GM18502 (cell line): ENCODE measurements at regions not wholly inside any gene's neighbourhood (a gene's known extent, or its start where the extent isn't known, plus 50 kb on each side); places are given as distances from the start of the nearest gene placed in this dataset.

Experiments used
- ATAC-seq: cut with Tn5 transposase; IDR thresholded peaks from one replicate; pipeline ENCODE4 v1.9.1; 2021; ENCODE audit warnings: mild to moderate bottlenecking; ENCODE audit not compliant: unreplicated experiment, poor library complexity

DNA sequence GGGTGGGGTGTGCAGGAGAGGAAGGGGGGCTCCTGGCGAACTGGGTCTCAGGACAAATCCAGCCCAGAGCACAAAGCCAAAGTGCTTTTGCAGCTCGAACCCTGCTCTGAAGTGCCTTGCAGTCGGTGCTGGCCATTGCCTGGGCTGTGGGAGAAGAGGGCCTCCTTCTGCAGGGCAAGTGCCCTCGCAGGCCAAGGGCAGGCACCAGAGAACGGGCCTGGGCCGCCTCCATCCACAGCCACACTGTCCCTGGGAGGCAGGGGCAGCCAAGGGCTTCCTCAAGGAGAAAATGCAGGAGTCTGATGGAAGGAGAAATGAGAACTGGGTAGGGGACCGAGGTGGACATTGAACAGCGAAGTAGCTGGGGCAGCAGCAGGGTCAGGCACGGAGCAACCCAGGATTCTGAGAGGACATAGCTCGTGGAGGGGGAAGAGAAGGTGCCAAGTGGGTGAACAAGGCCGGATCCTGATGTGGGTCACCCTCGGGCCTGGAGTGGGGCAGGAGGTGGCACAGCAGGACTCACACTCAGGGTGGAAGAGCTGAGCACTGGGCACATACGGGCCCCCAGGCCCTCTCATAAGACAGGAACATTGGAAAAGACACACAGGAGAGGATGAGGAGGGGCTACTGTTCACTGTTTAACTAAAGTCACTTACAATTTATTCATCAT is 312.8 kb upstream of the SALL3 start:
- no peak for ATAC-seq

DNA sequence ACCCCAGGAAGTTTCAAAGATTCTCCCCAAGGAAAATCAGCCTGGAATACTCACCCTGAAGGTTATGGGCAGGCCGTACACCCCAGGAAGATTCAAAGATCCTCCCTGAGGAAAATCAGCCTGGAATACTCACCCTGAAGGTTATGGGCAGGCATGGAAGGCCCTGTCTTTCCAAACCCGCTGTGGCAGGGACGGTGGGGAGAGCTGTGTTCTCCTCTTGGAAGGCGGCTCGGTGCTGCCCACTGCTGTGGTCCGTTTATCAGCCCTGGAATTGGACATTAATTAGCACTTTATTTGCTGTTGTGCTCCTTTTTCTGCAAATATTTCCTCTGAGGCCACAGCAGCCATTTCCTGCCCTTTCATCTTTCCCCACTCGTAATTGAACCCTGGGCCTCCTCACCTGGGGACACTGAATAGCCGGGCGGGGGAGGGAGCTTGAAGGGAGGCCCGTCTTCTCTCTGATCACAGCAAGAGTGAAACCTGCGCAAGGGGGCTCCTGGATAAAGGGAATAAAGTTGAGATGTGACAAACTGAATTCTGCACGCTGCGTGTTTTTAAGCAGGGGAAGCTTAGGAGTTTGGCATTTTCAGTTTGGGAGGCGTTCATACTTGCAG is 308.7 kb upstream of the SALL3 start:
- ATAC-seq: no peak

DNA sequence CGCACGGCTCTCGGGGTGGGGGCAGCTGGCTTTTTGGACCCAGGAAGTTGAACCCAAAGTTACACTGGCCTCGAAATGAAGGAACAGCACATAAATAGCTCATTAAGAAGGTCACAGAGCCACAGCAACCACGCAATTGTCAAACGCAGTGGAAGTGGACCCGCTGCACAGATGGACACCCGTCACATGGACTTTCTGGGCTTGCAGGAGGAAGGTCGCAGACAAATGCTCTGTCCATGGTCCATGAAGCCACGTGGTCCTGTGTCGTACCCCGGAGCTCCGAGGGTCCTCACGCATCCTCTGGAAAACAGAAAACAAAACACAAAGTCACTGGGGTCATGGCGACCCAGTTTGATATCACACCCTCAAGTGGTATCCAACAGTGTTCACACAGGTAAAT is 308.1 kb upstream of the SALL3 start:
- ATAC-seq: no peak

DNA sequence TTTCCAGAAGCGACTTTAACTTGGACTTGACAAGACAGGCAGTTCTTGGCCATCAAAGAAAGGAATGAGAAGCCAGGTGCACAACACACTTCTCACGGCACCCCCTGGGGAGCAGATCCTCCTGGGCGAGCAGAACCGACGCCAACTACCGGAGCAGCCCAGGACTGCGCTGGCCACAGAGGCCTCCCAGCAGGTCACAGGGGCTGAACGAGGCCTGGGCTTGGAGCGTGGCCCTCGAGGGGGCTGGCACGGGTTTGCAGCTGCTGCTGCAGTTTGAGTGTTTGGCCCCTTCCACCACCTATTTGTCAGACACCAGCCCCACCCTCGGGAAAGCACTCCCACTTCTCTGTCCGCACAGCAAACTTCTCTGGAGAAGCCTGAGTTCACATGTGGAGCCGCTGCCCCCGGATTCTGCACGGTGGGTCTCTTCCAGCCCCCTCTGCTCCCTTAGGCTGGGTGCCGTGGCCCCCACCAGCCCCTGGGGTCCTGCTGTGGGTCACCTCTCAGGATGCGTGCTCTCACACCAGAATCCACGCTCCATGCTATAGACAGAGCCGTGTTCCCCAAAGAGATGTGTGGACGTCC is 306.7 kb upstream of the SALL3 start:
- ATAC-seq: no peak

DNA sequence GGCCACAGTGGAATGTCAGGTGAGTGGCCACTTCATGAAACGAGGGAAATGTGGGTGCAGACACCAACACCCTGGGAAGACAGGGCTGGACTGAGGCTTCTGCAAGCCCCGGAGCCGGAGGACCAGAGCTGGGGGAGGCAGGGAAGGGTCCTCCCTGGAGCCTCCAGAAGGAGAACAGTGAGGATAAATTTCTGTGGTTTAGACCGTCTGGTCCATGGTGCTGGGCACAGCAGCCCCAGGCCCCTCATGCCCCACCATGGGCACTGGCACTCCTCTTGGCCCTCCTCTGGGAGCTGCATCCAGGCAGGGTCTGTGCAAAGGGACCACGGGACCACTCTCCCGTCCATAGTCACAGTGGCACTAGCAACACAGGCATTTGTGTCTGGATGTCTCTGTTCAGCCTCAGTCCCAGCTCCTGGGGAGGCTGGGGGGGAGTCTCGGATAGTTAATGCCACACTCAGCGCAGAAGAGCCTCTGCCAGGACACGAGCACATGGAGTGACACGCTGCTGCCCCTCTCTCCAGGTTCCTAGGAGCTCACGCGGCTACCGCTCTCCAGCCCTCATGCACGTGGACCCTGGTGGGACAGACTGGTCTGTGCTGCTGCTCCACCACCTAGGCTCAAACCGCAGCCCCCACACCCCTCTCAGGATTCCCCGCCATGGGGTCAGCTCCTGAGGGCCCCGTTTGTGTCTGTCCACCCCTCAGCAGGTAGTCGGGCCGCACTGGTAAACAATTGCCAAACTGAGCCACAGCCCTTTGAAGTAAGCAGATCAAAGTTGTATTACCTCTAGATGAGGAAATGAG is 305.9 kb upstream of the SALL3 start:
- ATAC-seq: no peak

DNA sequence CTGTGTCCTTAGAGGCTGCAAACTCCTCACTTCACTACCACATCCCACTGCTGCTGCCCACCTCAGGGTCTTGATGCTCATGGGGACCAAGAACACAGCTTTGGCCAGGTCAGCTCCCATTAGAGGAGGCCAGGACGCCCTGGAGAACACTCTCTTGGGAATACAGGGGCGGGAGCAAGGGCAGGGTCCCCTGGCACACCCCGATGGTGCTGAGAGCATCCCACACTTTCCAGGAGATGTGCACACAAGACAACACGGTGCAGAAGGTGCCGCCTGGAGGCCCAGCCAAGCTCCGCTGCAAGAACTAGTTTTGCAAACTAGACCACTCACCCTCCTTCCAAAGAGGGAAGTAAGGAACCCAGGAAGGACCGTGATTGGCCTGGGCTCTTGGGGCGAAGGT is 304.4 kb upstream of the SALL3 start:
- no peak for ATAC-seq

DNA sequence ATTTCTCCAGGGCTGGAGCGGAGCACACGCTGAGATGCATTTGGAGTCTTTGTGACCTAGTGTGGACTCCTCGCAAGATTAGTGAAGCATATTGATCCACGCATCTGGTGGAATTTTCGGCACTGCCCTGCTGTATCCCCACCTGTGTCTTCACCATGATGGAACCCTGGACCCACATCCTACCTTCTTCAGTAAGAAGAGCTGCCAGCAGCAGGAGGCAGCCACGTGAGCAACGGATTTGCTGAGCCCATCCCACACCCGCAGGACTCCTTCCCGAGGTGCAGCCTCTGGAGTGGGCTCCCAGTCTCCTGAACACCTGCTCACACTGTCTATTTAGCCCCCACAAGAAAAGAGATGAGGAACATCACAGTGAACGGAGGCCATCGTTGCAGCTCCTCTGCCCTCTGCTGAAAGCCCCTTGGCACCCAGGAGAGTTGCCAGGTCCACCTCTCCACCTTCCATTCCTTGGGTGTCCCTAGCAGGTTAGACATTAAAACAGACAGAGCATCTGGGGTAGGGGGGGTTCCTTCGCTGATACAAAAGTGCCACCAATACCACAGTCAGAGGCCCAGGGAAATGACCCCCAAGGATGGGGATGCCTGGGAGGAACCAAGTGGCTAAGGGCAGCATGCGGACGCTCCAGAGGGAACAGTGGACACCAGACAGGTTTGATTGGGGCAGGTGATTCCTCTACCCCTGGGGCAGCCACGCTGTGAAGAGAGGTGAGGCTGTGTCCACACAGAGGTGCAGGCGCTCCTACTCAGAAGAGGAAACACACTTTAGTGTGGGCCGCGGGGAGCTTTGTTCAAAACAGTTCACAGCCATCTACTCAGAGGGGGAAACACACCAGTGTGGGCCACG is 302.8 kb upstream of the SALL3 start:
- no peak for ATAC-seq

DNA sequence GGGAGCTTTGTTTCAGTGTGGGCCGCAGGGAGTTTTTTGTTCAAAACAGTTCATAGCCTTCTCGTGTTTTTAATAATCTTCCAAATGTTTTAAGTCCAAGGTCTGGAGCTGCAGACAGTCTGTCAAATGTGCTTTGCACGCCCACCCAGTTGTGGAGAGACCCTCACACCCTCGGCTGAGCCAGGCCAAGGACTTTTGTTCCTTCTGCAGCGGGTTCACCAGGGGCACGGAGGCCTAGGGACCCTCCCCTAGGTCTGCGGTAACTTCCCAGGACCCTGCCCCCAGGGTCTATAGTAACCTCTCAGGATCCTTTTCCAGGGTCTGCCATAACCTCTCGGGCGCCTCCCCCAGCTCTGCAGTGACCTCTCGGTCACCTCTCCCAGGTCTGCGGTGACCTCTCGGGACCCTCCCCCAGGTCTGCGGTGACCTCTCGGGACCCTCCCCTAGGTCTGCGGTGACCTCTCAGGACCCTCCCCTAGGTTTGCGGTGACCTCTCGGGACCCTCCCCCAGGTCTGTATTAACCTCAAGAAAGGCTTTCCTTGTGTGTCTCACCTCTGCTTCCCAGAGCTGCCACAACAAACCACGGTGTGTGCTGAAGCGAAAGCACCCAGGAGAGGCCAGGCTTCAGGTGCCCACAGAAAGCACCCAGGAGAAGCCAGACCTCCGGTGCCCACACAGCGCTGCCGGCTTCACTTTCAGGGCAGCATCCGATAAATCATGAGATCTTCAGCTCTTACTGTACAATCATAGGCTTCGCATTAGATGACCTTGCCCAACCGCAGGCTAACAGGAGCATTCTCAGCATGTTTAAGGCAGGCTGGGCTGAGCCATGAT is 301.9 kb upstream of the SALL3 start:
- no peak for ATAC-seq

DNA sequence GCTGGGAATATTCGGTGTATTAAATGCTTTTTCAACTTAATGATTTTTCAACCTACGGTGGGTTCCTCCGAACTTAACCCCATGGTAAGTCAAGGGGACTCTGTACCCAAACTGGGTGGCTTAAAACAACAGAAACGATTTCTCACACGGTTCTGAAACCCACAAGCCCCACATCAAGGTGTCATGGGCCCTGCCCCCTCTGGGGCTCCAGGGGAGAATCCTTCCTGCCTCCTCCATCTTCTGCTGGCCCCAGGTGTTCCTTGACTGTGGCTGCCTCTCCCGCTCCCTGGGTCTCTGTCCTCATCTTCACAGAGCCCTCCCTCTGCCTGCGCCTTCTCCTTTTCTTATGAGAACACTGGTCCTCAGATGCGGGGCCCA is 301.3 kb upstream of the SALL3 start:
- ATAC-seq: no peak

DNA sequence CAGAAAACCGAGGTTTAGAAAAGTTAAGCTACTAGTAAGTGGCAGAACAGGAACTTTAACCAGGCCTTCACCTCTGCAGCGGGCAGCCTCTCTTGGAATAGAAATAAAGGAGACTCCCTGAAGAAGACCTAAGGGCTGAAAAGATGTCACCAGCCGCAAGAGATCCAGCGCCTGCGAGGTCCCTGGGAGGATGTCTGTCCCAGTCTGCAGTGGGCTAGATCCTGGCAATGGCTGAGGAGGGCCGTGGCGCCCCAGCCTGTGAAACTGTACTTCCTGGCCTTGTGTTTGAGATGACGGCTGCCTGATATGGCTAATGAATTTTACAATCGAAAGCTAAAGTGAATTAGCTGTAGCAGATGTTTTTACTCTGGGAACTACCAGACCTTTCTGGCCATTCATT is 300.6 kb upstream of the SALL3 start:
- ATAC-seq: no peak

DNA sequence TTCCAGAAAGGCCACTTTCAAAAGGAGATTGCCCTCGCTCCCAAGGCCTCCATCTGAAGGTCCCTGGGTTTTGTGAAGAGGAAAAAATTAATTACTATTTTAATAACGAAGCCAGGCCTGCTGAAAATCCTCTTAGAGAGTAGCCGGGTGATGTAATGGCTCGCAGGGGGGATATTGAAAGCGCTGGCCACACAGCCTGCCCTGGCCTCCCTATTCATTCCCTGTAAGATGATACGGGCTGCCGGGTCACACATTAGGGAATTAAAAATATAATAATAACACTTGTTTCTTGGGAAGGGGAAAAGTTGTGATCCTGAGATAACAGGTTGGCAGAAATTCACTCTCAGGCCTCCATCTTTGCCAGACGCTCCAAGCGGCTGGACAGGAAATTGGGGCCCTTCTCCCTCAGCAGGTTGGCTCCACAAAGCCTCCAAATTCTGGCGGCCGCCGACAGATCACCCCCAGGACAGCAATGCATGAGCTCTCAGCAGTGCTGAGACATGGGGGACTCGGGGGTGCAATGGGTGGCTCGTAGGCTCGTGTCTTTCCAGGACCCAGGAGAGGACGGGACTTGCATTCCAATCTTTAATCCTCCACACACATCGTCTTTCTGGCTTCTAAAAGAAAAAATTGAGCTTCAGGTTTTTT is 299.9 kb upstream of the SALL3 start:
- ATAC-seq: no peak

DNA sequence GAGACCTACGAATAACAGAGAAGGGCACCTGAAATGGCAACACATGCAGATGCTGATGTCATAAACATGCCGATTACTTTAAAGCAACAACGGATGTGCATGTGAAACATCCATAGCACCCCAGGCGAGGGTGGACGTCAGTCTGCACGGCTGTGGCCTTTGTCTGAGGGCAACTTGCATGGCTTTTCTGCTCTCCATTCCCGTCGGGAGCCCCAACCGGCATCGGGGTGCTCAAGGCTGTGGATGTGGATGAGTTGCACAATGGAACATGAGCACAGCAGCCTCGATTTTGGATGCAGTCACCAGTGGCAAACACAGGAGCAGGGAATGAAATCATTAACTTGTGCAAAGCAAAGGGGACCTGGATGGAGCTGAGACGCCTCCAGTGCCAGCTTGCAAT is 298.2 kb upstream of the SALL3 start:
- ATAC-seq: no peak

DNA sequence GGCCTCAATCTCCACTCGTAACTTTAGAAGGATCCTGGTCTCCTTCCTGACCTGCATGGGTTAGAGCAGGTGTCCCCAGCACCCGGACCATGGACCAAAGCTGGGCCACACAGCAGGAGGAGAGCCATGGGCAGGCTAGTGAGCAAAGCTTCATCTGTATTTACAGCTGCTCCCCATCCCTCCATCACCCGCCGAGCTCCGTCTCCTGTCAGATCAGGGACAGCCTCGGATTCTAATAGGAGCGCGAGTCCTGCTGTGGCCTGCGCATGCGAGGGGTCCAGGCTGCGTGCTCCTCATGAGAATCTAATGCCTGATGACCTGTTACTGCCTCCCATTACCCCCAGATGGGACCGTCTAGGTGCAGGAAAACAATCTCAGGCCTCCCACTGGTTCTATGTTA is 297.7 kb upstream of the SALL3 start:
- ATAC-seq: no peak

DNA sequence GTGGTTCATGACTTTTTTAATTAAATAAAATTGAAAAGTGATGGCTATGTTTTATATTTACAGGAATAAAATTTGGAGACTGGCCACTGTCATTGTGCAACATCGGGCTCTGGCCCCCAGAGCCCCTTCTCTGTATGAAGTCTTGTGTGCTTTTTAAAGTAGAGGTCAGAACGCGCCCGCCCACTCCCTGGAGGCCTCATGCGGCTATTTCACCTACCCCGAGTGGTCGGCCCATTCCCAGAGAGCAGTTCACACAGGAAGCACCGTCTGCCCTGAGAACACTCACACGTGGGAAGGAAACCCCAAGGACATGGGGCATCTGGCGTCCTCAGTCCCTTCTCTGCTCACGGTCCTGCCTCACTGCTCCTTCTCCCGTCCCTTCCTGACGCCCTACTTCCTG is 296.9 kb upstream of the SALL3 start:
- no peak for ATAC-seq

DNA sequence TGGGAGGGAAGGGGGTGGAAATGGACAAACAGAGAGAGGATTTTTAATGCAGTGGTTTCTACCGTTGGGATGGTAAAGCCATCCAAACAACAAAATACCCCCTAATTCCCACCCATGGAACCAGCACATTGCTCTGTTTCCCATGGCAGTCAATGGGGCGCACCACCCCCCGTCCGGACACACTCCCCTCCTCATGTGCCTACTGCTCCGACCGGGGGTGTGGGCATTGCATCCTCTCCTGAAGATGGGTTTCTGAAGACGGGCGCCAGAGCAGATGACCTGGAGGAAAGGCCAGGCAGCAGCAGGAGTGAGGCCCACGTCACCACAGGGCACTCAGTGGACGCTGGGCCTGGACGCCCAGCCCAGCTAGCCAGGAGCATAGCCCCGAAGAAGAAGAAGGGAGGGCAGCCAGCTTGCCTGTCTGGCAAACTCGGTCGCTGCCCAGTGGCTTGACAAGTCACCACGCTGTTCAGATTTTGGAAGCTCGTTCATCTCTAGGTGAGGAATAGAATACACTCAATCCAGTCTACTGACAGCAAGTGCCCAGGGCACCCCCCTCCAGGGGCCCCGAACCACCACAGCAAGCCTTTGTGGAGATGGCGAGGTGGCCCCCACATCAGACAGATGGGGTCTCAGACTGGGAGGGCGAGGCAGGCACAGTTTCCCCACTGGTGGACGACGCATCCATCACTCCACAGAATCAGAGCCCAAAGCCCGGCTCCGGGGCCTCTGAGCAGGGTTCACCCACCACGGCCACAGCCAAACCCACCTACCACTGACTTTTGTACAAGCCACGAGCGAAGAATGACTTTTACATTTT is 296.2 kb upstream of the SALL3 start:
- no peak for ATAC-seq

DNA sequence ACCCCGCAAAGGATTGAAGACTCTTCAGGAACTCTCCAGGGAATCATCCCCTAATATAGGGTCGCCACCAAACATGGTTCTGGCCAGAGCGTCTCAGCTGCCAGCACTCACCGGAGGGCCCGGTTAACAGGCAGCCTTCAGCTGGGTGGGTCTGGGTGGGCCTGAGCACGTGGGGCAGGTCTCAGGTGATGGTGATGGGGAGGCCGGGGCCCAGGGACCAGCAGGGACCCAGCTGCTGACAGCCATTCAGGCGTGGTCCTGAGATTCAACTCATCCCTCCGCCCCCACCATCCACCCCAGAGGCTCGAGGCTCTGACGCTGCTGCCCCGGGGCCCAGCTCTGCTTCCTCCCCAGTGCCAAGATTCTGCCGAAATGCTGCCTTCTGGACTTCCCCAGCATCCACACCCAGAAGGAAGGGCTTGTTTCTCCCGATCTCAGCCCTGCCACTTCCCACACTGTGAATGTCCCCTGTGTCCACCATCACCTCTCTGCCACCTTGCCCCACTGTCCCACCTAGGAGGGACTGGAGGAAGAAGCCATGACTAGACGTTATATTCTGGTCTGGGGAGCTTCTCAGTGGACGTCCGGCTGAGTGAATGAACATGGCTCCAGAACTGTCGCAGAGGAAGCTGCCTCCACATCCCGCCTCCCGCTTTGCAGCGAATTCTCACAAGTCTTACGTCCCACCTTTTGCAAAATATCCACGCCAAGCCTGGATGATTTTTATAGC is 294.2 kb upstream of the SALL3 start:
- no peak for ATAC-seq

DNA sequence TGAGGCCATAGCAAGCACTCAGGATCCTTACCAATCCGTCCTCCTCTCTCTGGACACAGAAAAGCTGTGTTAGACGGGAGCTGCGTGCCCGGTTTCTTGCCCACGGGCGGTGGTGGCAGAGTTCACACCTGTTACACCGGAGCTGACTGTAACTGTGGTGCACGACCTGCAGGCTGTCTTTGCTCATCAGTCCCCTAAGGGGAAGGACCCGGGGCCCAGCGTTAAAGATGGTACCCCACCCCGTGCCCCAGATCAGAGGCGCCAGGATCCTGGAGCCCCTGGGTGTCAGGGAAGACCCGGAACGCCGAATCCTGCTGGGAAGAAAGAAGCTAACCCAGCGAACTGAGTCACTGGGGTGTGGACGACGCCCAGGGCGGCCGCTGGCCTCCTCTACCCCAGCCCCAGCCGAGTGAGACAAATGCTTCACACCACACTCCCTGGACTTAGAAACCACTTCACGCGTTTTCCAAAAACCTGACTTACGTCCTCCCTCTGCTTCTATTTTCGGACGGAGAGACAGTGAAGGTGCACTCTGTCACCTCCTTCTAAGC is 293.6 kb upstream of the SALL3 start:
- ATAC-seq: no peak
